ENCODE measurements at regions not wholly inside any gene's neighbourhood (a gene's known extent, or its start where the extent isn't known, plus 50 kb on each side); places are given as distances from the start of the nearest gene placed in this dataset.

- TF ChIP-seq CTCF (conservative IDR thresholded peaks at IDR 0.05; ENCODE audit: low read length) (no peak), EZH2phosphoT487 (IDR thresholded peaks at IDR 0.05; ENCODE audit: borderline replicate concordance, low read depth, low read length) (no peak)
Observed at GRCh38 chr18:6600667-6601167, 128.8 kb upstream of the ARHGAP28 start.
